ENCODE measurements at regions not wholly inside any gene's neighbourhood (a gene's known extent, or its start where the extent isn't known, plus 50 kb on each side); places are given as distances from the start of the nearest gene placed in this dataset.

- H3K27me3 ChIP-seq (replicated peaks; ENCODE audit: insufficient read depth): no peaks in the 10 kb centered on the region
- no peaks in the 10 kb centered on the region for H3K4me1 ChIP-seq (ENCODE audit: control insufficient read depth in 1 of 2, low read depth in 2 of 2)
- TF ChIP-seq CTCF (IDR thresholded peaks at IDR 0.05): no peak
- no peaks in the 10 kb centered on the region for H3K36me3 ChIP-seq
- H3K4me3 ChIP-seq: no peak overlapping the region
- H3K9me3 ChIP-seq: no peaks in the 10 kb centered on the region
- H3K27ac ChIP-seq: no peak overlapping the region
- no peak for ATAC-seq (ENCODE audit: insufficient number of reproducible peaks, low FRiP score, low read depth)
- no peak for DNase-seq (ENCODE audit: low spot score)
Measured at GRCh38 chr4:43680421-43680820, 768.2 kb downstream of the KCTD8 start.

- Histone ChIP-seq H3K4me3 (no peak overlapping the region), H3K27me3 (replicated peaks; ENCODE audit: insufficient read depth) (no peaks in the 10 kb centered on the region), H3K9me3 (no peaks in the 10 kb centered on the region), H3K36me3 (no peaks in the 10 kb centered on the region), H3K4me1 (ENCODE audit: control insufficient read depth in 1 of 2, low read depth in 2 of 2) (no peaks in the 10 kb centered on the region), H3K27ac (no peak overlapping the region)
- TF ChIP-seq CTCF (IDR thresholded peaks at IDR 0.05): no peak
- no peak for ATAC-seq (ENCODE audit: insufficient number of reproducible peaks, low FRiP score, low read depth)
- no peak for DNase-seq (ENCODE audit: low spot score)
Measured at GRCh38 chr4:43682551-43682950, 766.1 kb downstream of the KCTD8 start.

- Histone ChIP-seq H3K4me1 (ENCODE audit: control insufficient read depth in 1 of 2, low read depth in 2 of 2) (no peaks in the 10 kb centered on the region), H3K4me3 (no peak overlapping the region), H3K27me3 (replicated peaks; ENCODE audit: insufficient read depth) (no peaks in the 10 kb centered on the region), H3K36me3 (no peaks in the 10 kb centered on the region), H3K9me3 (no peaks in the 10 kb centered on the region), H3K27ac (no peak overlapping the region)
- no peak for DNase-seq (ENCODE audit: low spot score)
- ATAC-seq (ENCODE audit: insufficient number of reproducible peaks, low FRiP score, low read depth): no peak
- no peak for TF ChIP-seq CTCF (IDR thresholded peaks at IDR 0.05)
Measured at GRCh38 chr4:43690116-43690515, 758.5 kb downstream of the KCTD8 start.

- H3K36me3 ChIP-seq: no peaks in the 10 kb centered on the region
- TF ChIP-seq CTCF (IDR thresholded peaks at IDR 0.05): no peak
Measured at GRCh38 chr4:43693876-43694275, 754.7 kb downstream of the KCTD8 start.

GRCh38 chr4:43709443-43709842, 739.2 kb downstream of the KCTD8 start:
- Histone ChIP-seq H3K9me3 (peaks cover 2% of the 10 kb centered on the region), H3K27me3 (replicated peaks; ENCODE audit: insufficient read depth) (no peaks in the 10 kb centered on the region), H3K27ac (no peak overlapping the region), H3K4me3 (no peak overlapping the region), H3K36me3 (no peaks in the 10 kb centered on the region), H3K4me1 (ENCODE audit: control insufficient read depth in 1 of 2, low read depth in 2 of 2) (no peaks in the 10 kb centered on the region)
- no peak for TF ChIP-seq CTCF (IDR thresholded peaks at IDR 0.05)
- DNase-seq (ENCODE audit: low spot score) (no peak), ATAC-seq (ENCODE audit: insufficient number of reproducible peaks, low FRiP score, low read depth) (no peak)

More at GRCh38 chr4:43693876-43694275, 754.7 kb downstream of the KCTD8 start:
- H3K9me3 ChIP-seq: no peaks in the 10 kb centered on the region
- H3K27me3 ChIP-seq (replicated peaks; ENCODE audit: insufficient read depth): no peaks in the 10 kb centered on the region
- H3K27ac ChIP-seq: no peak overlapping the region
- no peak overlapping the region for H3K4me3 ChIP-seq
- DNase-seq (ENCODE audit: low spot score) (no peak), ATAC-seq (ENCODE audit: insufficient number of reproducible peaks, low FRiP score, low read depth) (no peak)
- no peaks in the 10 kb centered on the region for H3K4me1 ChIP-seq (ENCODE audit: control insufficient read depth in 1 of 2, low read depth in 2 of 2)
